PFSK-1 (cell line): ENCODE measurements at regions not wholly inside any gene's neighbourhood (a gene's known extent, or its start where the extent isn't known, plus 50 kb on each side); places are given as distances from the start of the nearest gene placed in this dataset.

Experiments
- FOXP2 ChIP-seq: optimal IDR thresholded peaks from 2 replicates; pipeline ENCODE3; 2011; ENCODE audit warnings: borderline replicate concordance, control low read depth, inconsistent platforms; ENCODE audit not compliant: insufficient read depth; ENCODE audit errors: extremely low read length, extremely low read depth
- POLR2AphosphoS5 ChIP-seq: IDR thresholded peaks from 2 replicates; pipeline ENCODE4 v1.6.1; 2012; ENCODE audit warnings: low read depth, mild to moderate bottlenecking, control low read depth, low read length, moderate library complexity
- SIN3A ChIP-seq: IDR thresholded peaks from 2 replicates; pipeline ENCODE4 v1.6.1; 2012; ENCODE audit warnings: mild to moderate bottlenecking, low read length, moderate library complexity, borderline replicate concordance; ENCODE audit not compliant: insufficient read depth
- TAF1 ChIP-seq: IDR thresholded peaks from 2 replicates; pipeline ENCODE4 v1.6.1; 2012; ENCODE audit warnings: low read length, control low read depth, borderline replicate concordance; ENCODE audit not compliant: insufficient read depth
- TF ChIP-seq, protein P1 (sequence below), 2 experiments: IDR thresholded peaks; 2 replicates each; pipeline versions ENCODE4 v1.6.1 to v1.8.0; 2011 to 2012; ENCODE audit warnings: low read depth in 2 of 2, low read length in 2 of 2, control low read depth in 1 of 2, inconsistent platforms in 1 of 2, mild to moderate bottlenecking in 1 of 2, moderate library complexity in 1 of 2; ENCODE audit not compliant: insufficient read depth in 1 of 2

DNA sequence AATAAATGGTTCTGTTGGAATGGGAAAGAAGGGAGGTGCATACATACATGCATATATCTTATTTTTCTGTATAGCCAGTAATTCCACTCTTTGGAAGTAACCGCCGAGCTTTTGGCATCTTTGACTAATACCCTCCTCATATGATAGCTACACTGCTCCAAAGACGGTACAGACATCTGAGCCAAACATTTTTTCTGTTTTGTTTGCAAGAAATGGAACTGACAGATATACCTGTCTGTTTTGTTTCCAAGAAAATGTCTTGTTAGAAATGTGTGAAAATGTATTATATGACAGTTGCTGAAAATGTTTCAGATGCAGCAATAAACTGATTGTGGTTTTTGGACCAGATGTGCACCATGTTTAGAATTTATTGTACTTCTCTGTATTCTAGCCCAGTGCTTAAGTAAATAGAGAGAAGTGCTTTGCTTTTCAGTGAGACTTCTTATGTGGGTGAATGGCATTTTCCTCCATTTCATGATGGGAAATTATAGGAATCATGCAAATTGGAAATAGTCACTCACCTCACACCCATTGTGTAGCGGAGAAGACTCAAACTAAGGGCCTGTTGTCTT is 396.9 kb downstream of the KCNRG start:
- no peak for TF ChIP-seq SIN3A
- TF ChIP-seq TAF1, result no peak
- TF ChIP-seq, protein P1, sequence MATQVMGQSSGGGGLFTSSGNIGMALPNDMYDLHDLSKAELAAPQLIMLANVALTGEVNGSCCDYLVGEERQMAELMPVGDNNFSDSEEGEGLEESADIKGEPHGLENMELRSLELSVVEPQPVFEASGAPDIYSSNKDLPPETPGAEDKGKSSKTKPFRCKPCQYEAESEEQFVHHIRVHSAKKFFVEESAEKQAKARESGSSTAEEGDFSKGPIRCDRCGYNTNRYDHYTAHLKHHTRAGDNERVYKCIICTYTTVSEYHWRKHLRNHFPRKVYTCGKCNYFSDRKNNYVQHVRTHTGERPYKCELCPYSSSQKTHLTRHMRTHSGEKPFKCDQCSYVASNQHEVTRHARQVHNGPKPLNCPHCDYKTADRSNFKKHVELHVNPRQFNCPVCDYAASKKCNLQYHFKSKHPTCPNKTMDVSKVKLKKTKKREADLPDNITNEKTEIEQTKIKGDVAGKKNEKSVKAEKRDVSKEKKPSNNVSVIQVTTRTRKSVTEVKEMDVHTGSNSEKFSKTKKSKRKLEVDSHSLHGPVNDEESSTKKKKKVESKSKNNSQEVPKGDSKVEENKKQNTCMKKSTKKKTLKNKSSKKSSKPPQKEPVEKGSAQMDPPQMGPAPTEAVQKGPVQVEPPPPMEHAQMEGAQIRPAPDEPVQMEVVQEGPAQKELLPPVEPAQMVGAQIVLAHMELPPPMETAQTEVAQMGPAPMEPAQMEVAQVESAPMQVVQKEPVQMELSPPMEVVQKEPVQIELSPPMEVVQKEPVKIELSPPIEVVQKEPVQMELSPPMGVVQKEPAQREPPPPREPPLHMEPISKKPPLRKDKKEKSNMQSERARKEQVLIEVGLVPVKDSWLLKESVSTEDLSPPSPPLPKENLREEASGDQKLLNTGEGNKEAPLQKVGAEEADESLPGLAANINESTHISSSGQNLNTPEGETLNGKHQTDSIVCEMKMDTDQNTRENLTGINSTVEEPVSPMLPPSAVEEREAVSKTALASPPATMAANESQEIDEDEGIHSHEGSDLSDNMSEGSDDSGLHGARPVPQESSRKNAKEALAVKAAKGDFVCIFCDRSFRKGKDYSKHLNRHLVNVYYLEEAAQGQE (IDR thresholded peaks at IDR 0.05; ENCODE audit: insufficient read depth in 1 of 2, low read depth in 2 of 2, low read length in 2 of 2), result no peak
- no peak for TF ChIP-seq POLR2AphosphoS5
- TF ChIP-seq FOXP2, result no peak

DNA sequence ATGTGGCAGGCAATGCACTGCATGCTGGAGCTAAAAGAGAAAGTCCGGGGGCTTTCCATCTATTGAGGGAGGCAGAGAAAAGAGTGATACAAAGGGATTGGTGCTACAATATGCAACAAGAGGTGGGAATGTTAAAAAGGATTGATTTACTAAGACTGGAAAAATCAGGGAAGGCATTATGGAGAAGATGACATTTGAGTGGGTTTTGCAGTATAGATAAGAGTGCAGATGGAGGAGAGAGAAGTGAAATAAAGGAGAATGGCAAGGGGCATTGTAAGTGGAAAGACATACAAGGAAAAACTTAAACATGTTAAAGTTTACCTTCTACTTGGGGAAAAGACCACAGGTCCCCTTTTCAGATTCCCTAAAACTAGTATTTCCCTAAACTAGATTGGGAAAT is 399.4 kb downstream of the KCNRG start:
- TF ChIP-seq TAF1 (no peak), POLR2AphosphoS5 (no peak), SIN3A (no peak), FOXP2 (no peak)
- TF ChIP-seq, protein P1 (IDR thresholded peaks at IDR 0.05; ENCODE audit: insufficient read depth in 1 of 2, low read depth in 2 of 2, low read length in 2 of 2), result no peak

DNA sequence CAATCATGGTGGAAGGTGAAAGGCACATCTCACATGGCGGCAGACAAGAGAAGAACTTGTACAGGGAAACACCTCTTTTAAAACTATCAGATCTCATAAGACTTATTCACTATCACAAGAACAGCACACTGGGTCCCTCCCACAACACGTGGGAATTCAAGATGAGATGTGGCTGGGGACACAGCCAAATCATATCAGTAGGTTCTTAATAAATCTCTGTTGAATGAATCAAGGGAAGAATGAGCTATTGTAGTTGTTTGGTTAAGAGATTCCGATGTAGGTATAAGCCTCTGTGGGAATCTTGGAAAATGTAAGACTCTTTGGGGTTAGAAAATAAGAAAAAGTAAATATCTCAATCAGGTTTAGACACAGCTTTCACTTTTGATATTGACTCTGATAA is 400.2 kb downstream of the KCNRG start:
- TF ChIP-seq, protein P1 (IDR thresholded peaks at IDR 0.05; ENCODE audit: insufficient read depth in 1 of 2, low read depth in 2 of 2, low read length in 2 of 2), result no peak
- TF ChIP-seq FOXP2 (no peak), POLR2AphosphoS5 (no peak)

DNA sequence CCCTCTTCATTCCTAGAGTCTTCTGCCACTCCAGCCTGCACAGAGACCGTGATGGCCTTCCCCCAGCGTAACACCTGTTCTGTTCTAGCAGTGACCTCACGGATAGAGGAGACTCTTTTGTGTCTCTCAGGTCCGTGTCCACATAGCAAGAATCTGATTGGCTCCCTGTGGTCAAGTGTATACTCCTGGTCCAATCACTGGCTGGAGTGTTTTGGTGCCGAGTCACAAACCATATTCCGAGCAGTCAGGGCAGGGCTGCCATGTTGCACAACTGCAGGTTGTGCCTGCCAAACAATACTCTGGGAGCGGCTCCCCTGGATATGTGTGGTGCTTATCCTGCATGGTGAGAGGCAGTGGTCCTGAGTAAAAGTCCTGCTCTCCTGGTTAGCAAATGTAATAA is 402.4 kb downstream of the KCNRG start:
- no peak for TF ChIP-seq TAF1

DNA sequence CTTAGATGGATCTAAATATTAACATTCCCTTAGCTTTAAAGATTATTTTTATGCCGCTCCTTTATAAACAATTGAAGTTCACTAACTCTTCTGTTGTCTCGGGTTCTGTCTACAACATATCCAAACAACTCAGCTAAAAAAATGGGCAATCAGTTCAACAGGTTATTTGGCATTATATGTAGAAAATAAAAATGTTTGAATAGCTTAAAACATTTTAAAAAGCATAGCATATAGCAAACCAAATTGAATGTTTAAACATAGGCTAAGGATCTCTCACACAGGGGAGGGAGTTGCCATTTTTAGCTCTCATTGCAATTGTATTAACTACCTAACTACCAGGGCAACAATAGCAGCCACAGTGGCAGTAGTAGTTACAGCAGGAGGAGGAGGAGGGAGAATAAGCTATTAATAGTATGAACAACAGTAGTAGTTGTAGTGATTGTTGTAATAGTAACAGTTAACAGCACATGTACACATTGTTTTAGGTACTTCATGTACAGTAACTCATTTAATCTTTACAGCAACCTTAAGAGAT is 404.2 kb downstream of the KCNRG start:
- TF ChIP-seq TAF1 (no peak), FOXP2 (no peak), POLR2AphosphoS5 (no peak), SIN3A (no peak)
- TF ChIP-seq, protein P1 (IDR thresholded peaks at IDR 0.05; ENCODE audit: insufficient read depth in 1 of 2, low read depth in 2 of 2, low read length in 2 of 2), result no peak
